ENCODE measurements at regions not wholly inside any gene's neighbourhood (a gene's known extent, or its start where the extent isn't known, plus 50 kb on each side); places are given as distances from the start of the nearest gene placed in this dataset.

DNA sequence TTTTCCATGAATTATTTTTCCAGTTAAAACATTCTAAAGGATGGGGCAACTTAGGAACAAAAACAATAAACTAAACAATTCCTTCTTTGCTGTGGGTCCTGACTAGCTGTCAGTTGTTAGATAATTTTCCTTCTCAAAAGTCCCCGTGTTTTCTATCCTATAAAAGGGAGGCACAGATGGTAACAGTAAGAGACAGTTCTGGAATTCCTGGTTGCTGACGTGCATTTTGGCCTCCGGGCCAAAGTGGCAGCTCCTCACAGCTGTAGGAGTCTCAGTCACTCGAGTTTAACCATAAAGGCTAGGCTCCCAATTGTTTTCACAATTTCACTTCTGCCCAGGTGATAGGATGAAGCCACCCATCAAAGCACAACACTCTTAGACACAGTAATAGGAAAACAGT is 77.0 kb upstream of the ZNF423 start:
- H3K4me3 ChIP-seq (replicated peaks; ENCODE audit: low read depth, low read length), result no peak overlapping the region
- DNase-seq (ENCODE audit: extremely low read depth, low read depth), result no peak
- TF ChIP-seq, protein P1, sequence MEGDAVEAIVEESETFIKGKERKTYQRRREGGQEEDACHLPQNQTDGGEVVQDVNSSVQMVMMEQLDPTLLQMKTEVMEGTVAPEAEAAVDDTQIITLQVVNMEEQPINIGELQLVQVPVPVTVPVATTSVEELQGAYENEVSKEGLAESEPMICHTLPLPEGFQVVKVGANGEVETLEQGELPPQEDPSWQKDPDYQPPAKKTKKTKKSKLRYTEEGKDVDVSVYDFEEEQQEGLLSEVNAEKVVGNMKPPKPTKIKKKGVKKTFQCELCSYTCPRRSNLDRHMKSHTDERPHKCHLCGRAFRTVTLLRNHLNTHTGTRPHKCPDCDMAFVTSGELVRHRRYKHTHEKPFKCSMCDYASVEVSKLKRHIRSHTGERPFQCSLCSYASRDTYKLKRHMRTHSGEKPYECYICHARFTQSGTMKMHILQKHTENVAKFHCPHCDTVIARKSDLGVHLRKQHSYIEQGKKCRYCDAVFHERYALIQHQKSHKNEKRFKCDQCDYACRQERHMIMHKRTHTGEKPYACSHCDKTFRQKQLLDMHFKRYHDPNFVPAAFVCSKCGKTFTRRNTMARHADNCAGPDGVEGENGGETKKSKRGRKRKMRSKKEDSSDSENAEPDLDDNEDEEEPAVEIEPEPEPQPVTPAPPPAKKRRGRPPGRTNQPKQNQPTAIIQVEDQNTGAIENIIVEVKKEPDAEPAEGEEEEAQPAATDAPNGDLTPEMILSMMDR (IDR thresholded peaks at IDR 0.05; ENCODE audit: low read depth, low read length, missing control alignments), result no peak

DNA sequence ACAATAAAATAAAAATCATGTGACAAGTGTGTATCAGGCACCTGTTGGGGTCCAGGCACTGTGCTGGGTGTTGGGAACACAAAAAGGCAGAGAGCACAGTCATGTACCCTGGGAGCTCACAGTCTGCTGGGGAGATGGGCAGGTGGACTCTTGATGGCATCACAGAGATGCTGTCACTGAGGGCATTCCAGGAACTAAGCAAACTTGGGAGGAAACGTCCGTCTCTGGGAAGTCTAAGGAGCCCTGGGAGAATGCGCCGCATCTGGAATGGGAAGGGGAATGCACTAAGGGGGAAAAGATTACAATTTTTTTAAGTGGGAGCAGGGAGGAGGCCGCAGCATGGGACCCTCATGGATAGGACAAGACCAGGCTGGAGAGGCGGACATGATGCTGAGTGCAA is 80.9 kb upstream of the ZNF423 start:
- TF ChIP-seq, protein P1 (IDR thresholded peaks at IDR 0.05; ENCODE audit: low read depth, low read length, missing control alignments), result no peak
- no peak overlapping the region for H3K4me3 ChIP-seq (replicated peaks; ENCODE audit: low read depth, low read length)
- DNase-seq (ENCODE audit: extremely low read depth, low read depth), result no peak

DNA sequence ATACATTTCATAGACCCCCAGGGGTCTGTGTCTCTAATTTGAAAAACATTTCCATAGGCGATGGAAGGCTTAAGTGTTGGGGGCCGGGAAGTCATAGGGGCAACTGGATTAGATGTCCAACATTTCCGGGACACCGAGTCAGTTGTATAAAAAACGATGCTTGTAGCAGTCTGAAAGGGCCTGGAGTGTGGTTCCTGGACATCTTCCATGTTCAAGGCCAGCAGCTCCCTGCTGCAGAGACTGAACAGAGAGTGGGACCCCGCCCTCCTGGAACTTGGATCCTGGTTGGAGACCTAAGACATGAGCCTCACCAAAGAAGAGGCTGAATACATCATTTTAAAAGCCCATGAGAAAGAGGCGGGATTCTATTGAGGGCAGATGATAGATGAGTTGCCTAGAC is 82.0 kb upstream of the ZNF423 start:
- DNase-seq (ENCODE audit: extremely low read depth, low read depth), result no peak
- TF ChIP-seq, protein P1 (IDR thresholded peaks at IDR 0.05; ENCODE audit: low read depth, low read length, missing control alignments), result no peak
- no peak overlapping the region for H3K4me3 ChIP-seq (replicated peaks; ENCODE audit: low read depth, low read length)

DNA sequence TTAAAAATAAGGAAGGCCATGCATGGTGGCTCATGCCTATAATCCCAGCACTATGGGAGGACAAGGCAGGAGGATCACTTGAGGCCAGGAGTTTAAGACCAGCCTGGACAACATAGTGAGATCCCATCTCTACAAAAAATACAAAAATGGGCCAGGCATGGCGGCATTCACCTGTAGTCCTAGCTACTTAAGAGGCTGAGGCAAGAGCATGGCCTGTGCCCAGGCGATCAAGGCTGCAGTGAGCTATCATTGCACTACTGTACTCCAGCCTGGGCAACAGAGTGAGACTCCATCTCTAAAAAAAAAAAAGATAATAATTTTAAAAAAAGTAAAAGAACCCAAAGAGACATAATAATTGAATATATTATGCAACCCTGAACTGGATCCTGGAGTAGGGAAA is 83.6 kb upstream of the ZNF423 start:
- no peak overlapping the region for H3K4me3 ChIP-seq (replicated peaks; ENCODE audit: low read depth, low read length)
- DNase-seq (ENCODE audit: extremely low read depth, low read depth), result no peak
- TF ChIP-seq, protein P1 (IDR thresholded peaks at IDR 0.05; ENCODE audit: low read depth, low read length, missing control alignments), result no peak

DNA sequence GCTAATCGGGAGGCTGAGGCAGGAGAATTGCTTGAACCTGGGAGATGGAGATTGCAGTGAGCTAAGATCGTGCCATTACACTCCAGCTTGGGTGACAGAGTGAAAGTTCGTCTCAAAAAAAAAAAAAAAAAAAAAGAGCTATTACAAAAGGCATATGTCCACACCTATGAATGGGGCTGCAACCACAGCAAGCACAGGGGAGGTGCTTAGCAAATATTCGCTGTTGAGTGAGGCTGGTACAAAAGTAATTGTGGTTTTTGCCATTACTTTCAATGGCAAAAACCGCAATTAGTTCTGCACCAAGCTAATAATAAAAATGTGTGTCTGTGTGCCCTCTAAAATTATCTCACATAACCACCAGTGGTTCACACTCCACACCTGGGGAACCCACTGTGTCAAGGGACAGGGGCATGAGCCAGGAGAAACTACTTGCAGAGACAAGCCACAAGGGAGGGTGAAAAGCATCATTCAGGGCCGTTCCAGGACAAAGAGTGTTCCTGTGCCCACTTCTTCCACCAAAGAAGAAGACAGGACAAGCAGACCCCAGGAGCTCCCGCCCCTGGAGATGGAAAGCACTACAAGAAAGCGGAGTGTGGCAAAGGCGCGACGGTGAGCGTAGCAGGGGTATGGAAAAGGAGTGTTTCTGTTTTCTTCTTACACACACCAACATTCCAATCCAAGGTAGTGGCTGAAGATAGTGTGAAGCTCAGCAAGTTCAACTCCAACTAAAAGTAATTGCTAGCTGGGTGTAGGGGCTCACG is 84.4 kb upstream of the CNEP1R1 start:
- TF ChIP-seq, protein P1 (IDR thresholded peaks at IDR 0.05; ENCODE audit: low read depth, low read length, missing control alignments), result no peak
- no peak overlapping the region for H3K4me3 ChIP-seq (replicated peaks; ENCODE audit: low read depth, low read length)
- no peak for DNase-seq (ENCODE audit: extremely low read depth, low read depth)

DNA sequence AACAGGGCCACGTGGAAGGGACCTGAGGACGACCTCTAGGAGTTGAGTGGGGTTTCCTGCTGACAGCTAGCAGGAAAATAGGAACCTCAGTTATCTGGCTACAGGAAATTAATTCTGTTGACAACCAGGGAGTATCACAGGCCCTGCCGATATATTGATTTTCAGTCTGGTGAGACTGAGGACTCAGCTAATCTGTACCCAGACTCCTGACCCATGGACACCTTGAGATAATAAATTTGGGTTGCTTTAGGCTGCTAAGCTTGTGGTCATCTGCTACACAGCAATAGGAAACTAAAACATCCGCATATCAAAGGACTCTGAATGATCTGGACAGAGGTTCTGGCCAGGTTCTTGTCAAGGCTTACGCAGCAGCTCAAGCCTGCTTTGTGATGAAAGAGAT is 80.8 kb upstream of the CNEP1R1 start:
- TF ChIP-seq, protein P1 (IDR thresholded peaks at IDR 0.05; ENCODE audit: low read depth, low read length, missing control alignments), result no peak
- H3K4me3 ChIP-seq (replicated peaks; ENCODE audit: low read depth, low read length), result no peak overlapping the region
- no peak for DNase-seq (ENCODE audit: extremely low read depth, low read depth)

Measured in HFF-Myc (cell line).